Germinal center (tissue), 1 donor: ENCODE measurements at regions not wholly inside any gene's neighbourhood (a gene's known extent, or its start where the extent isn't known, plus 50 kb on each side); places are given as distances from the start of the nearest gene placed in this dataset.

Source experiments
- DNase-seq: peaks from one replicate; pipeline ENCODE4 v3.0.0; 2012; ENCODE audit warnings: mixed read lengths, low spot score

DNA sequence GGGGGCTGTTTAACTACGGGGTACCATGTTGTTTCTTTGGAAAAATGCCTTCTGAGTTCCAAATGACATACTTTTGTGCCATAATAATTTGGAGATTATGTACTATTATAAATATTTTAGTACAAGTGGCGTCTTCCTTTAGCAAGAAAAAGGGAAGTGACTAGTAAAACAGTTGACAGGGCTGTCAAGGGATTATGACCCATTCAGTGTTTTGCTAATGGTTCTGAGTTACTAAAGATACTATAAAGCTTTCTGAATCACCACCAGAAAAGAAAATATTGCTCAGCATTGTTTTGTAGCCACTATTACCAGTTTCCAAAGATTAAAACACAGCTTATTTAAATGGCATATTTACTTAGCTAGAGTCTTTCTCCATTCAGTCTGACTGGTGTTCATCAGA lies 334.9 kb downstream of the SNAPC1 start:
- DNase-seq = no peak

DNA sequence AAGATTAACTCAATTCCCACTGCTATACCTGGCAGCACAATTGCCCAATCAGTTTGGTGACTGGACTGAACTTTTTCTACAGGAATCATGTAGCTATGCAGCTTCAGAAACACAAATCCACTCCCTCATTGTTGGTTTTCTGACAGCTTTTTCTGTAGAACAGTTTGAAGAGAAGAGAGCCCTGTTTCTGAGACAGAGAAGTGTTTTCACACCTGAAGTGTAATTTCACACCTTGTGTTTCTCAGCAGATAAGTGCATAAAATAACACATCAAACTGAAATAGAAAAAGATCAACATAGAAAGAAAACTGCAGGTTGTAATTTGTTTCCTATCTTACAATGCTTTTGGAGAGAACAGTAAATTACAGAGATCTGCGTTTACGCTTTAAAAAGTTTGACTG lies 335.6 kb downstream of the SNAPC1 start:
- DNase-seq = no peak

DNA sequence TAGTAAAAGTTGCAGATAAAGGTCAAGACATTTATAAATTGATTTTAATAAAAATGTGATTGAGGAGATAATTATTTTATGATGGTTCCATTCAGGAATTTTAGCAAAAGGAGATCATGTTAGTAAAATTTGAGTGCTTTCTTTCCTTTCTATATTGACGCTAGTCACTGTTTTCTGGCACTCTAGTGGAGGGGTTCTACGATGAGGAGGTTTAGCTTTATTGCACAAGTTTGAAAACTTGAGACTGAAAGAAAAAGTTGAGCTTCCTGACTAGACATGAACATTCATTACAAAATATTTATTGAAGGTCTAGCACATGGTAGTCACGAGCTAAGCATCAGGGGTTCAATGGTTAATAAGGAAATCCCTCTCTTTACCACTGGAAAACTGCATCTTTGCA lies 336.1 kb downstream of the SNAPC1 start:
- no peak for DNase-seq

DNA sequence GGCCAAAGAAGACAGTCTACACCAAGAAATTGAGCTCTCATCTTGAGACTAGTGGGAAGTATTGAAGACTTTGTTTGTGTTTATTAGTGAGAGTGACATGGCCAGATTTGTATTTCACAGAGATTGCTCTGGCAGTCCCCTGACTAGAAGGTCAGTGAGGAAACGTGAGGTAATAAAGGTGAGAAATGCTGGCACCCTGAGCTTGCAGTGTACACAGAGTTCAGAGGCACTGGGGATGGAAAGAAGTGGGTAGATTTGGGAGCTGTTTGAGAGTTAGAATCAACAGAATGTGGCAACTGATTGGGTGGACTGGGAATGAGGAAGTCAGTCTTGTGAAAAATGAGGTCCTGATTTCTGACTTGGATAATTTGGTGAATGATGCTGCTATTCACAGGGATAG lies 336.9 kb downstream of the SNAPC1 start:
- DNase-seq = no peak

DNA sequence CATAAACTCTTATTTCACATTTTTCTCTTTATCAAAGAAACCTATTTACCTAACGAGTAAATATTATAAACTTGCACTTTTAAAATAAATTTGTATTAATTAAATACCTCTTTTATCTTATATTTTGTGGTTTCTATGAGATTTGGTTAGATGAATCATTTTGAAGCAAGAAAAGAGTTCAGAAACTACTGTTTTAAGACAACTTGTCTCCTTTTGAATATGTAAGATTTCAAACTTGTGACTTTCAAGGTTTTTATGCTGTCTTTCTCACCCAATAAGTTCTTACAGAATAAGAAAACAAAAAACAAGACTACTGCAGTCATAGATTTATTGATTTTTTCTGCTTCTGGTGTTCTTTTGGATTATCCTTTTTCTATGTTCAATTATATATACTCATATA lies 339.0 kb downstream of the SNAPC1 start:
- no peak for DNase-seq

DNA sequence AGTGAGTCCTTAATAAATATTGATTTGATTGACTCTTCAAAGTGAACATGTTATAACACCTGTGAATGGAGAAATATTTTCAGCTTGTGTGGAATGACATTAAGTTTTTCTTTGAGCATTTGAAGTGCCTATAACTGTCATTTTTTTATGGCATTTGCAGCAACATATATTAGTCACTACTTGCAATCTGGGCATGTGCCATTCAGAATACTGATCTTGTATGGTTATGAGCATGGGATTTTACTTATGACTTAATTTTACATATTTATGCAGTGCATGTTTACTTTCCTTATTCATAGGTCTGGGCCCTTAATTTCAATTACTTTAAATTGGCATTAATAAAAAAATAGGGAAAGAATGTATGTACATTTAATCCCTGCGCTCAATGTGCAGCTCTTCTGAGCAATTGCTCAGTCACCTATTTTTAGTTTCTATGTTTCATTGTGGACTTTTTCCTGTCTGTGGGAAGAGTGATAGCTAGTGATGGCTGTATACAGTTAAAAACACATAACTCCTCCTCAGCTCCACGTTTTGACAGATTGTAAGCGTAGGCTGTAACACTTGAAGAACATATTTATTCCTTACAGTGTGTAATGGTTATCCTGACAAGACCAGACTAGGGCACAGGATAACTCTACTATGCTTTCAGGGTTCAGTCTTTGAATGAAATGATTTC lies 339.6 kb downstream of the SNAPC1 start:
- DNase-seq = no peak

DNA sequence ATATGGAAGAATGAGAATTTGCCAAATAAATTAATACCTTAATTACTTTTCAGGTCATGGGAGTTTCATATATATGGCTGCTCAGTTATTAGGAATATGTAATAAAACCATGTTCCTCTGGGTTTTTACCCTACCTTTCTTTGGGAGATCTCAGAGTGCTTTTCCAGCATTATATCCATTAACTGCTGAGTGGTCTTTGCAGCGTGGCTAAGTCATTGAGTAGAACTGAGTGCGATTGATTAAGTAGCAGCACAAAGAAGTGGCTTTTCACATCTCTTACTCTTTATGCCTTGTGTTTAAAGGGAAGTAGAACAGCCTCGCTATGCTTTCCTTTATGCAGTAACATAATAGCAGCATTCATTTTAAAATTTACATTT lies 340.1 kb downstream of the SNAPC1 start:
- DNase-seq = no peak

DNA sequence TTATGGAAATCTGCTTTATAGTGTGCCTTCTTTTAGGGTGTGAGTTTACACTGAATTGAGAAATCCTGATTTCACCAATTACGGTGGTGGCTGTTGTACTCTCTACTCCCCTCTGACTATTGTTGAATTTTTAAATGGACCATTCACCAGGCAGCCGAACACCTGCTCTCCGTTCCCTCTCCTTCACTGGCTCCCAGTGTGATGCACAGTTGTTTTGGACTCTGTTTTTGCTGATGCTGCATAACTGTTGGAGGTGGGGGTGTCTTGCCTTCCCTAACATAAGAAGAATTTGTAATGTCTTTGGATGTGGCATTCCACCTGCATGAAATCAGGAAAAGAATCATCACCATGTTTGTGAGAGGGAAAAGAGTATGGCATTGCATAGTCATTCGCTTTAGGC lies 341.2 kb downstream of the SNAPC1 start:
- no peak for DNase-seq

DNA sequence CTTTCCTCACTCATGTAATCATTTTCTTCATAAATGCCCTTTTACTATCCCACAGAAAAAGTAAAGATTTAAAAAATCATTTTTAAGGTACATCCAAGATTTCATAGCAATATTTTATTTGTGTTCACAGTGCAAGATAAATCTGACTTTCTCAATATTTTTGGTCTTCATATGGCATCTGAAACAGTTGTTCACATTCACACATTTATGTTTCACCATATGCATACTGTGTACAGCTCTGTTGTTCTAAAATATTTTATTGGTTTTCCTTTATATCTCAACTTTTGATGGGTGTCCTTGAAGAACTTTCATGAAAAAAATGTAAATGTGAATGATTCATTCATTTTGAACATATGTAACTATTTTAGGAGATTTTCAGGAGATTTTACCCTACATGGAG lies 348.7 kb downstream of the SNAPC1 start:
- DNase-seq = no peak

DNA sequence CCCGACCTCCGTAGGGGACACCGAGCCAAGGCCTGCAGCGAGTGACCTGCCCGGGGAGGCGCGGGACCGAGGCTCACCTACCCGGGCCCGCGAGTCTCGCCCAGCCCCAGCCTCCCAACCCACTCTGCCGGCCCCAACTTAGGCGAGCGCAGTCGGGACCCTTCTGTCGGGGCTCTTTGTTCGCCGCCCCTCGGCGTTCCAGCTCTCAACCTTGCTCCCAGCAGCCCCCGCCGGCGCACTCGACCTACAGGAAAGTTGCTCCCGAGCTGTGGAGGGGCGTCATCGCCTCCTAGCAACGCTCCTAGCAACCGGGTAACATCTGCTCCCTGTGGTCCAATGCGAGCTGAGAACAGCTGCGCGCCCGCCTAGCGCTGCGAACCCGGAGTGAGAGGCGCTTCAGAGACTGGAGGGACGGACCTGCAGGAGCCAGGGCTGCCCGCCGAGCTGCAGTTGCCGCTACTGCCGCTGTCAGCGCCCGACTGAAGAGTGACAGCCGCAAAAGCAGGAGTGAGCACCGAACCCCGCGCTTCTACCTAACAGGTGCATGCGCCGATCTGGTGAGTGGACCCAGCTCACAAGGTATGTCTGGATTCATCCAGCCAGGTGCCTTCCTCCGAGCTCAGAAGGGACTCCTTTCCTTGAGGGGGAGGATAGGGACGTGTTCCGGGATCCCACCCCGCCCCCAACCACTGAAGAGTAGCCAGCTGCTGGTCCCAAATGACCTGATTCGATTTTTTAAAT lies 355.0 kb downstream of the SNAPC1 start:
- peak; percentile 83 for DNase-seq

DNA sequence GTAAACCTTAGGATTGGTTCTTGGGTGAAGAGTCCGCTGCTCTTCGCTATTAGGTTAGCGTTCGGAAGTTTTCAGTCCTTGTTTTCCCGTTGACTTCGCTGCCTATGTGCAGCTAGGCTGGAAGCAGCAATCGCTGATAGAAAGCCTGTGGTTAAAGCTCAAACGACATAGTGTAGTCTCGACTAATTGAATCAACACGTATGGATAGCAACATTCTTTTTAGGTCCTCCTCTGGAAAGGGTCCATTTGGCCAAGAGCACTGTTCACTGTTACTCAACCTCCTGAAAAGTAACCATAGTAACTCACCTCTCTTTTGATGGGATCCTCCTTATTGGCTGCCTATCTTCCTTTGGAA lies 355.5 kb downstream of the SNAPC1 start:
- no peak for DNase-seq

DNA sequence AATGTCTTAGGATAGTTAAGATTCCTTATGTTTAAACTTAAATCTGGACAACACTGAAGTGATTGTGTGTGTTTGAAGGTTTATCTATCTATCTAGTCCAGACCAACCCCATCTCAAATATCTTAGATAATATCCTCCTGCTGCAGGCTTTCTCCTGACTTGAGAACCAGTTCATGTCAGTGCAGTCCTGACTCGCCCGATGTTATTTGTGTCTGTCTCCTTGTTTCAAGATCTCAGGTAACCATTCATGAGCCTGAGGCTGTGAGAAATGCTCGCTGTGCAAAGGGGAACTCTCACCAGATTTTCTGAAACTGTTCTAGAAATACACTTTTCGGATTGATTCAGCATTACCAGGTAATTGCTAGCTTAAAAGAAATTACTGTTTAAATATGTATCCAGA lies 356.2 kb downstream of the SNAPC1 start:
- no peak for DNase-seq

DNA sequence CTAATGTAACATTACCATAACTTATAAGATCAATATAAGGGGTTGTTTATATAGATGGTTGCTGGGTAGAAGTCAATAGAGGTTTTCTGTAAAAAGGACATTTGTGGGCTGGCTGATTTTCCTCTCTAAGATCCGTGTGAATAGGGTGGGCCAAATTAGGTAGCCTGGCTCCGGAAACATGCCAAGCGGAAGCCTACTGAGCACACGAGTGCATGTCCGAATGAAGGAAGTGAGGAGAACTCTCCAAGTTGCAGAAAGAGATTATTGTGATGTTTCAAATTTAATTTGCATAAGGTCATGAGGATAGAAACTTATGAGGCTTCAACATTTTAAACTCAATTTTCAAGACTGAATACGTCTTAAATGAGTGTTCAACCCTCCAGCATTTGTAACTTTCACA lies 356.7 kb downstream of the SNAPC1 start:
- DNase-seq = no peak

DNA sequence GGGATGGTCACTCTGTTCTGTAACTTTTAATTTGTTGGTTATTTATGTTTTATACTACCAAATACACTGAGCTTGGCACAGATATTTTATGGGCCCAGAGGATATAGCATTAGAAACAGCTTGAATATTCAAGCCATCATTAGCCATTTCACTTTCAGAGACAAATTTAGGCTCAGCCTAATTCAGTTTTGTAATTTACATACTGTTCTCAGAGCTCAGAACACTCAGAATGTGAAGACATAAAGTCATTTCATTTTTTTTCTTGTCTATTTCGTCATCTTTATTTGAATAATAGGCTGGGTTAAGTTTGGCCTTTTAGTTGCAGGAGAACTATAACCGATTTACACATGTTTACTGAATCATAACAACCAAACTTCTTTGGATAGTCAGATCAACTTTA lies 361.7 kb downstream of the SNAPC1 start:
- peak; percentile 38 for DNase-seq

DNA sequence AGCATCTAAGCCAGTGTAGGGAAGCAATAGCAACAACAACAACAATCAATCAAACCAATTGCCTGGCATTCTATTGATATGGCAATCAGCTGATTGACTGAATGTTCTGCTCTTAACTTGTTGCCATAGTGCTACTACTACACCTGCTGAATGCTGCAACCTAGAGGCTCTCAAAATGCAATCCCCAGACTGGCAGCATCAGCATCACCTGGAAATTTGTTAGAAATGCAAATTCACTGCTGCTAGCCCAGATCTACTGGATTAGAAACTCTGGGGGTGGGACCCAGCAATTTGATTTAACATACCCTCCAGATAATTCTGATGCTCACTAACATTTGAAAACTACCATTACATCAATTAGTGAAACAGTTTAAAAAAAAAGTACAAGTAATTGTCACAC lies 363.6 kb downstream of the SNAPC1 start:
- no peak for DNase-seq

DNA sequence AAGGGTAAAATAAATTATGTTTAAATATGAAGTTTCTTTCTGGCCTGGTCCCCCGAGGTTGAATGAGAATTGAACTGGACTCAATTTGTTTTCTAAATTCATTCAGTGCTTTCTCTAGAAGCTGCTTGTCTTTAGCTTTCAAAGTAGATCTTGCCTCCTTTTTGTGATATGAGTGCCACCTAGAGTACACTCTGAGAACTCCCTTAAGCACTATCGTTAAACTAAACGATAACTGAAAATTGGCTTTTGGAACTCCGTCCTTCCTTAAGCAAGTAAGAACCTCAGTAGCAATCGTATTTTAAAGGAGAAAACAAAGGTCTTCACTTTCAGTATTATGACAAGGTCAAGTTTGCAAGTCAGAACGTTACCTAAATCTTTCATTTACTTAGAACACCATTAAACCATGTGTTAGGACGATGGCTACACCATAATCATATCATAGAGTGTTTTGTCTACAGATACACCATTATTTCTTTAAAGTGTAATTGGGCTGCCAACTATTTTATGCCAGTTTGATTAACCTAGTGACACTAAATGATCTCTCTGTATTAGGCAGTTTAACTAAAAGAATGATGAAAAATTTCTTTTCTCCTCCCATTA lies 364.8 kb downstream of the SNAPC1 start:
- peak; percentile 48 for DNase-seq

DNA sequence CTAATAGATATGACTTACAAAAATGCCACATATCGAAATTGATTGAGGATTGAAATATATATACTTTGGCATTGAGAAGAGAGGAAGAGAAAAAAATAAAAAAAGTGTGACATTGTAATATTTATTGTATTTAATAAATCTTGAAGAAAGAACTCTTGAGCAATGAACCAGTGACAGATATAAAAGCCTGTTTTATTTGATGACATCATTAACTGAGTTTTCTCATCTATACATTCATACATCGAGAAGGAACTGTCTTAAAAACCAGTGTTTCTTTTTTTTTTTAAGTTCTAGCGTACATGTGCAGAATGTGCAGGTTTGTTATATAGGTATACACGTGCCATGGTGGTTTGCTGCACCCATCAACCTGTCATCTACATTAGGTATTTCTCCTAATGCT lies 368.2 kb downstream of the SNAPC1 start:
- DNase-seq = no peak

DNA sequence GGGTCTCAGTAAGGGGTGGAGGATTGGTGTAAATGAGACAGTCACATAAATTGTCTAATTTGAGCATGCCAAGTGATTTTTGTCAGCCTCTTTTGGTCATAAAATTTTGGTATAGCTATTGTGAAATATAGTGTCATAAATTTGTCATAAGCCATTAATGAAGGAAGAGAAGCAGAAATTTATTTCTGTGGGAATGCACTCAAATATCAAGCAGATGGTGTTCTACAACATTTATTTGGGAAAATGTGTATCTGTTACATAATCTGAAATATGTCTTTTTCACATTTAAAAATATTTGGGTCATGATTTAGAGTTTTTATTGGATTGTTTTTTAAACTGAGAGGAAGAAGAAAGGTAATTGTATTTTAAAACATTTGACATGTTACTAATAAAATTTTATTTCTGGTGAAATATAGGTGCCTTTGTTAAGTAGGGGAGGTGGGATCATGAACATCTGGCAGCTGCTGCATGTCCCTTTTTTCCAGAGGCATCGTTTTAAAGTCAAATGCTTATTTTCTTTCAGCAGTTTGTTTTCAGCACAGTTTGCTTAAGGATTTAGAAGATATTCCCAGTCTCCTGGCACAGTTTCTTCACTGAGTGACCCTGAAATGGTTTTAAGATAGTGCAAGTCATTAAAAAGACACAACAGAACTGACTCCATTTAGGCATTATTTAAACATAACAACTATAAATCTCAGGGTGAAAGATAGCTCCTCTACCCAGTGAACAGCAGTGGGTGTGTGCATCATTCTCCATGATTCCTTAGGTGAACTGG lies 371.7 kb downstream of the SNAPC1 start:
- no peak for DNase-seq

DNA sequence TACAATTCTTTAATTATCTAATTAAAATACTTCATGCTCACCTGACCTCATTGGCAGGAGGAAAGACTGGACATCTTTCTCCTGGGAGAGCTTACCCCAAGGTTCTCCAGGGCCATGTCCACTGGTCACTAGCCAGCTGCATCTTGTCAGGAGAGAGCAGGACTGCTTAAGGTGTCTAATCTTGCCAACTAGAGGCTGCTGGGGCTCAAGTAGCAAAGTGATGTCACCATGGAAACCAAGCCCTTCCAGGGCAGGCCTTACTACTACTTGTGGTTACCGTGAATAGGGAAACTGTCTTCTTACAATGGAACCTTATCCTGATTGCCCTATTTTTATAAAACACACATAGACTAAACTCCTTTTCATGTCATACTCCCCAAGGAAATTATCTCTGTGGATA lies 376.4 kb downstream of the SNAPC1 start:
- DNase-seq = no peak

DNA sequence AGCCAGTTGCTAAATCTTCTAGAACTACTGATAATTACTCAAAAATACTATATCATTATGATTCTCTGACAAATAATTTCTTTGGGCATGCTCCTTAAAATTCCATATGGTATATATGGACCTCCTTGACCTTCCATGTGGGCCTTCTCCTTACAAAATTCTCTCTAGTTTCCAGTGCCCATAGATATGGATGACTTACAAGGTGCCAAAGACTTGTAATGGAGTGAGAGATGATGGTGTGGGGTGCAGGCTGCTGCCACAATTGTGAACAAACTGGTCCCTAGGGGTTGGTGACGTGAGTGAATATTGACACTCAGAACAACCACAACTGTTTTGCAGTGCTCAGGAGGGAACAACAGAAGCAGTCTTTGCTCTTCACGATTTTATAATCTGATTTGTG lies 378.9 kb downstream of the SNAPC1 start:
- DNase-seq = no peak

DNA sequence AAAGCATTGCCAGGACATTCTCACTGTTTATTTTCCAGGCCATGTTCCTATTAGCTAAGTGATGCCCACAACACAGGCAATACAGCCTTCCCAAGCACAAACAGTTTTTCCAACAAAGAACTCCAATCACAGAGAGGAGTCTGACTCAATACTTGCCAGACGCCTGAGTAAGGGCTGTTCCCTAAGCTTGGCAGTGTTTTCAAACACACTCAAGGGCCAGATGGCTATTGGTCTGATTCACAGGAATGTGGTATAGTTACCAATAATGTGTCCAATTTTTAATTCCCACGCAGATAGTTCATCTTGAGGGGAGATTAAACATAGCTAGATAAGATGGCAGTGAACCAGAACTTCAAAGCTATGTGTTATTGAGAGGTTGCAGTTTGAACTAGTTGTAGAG lies 381.0 kb downstream of the SNAPC1 start:
- DNase-seq = no peak

DNA sequence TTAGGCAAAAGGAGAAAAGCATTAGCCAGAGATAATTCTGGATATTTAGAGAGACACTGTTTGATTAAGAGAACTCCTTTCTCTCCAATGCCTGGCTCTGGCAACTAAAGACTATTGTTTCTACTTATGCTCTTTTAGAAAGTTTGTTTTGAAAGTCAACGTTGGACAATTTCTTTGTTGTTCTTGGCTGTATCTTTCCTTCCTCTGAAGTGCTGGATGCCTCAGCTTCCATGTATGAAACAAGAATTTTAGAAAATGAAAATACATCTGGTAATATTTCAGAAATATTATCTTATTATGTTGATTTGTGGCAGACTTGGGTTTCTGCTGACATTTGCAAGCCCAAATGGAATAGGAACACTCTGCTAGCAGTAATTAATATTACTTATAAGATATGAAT lies 382.6 kb downstream of the SNAPC1 start:
- DNase-seq = no peak

DNA sequence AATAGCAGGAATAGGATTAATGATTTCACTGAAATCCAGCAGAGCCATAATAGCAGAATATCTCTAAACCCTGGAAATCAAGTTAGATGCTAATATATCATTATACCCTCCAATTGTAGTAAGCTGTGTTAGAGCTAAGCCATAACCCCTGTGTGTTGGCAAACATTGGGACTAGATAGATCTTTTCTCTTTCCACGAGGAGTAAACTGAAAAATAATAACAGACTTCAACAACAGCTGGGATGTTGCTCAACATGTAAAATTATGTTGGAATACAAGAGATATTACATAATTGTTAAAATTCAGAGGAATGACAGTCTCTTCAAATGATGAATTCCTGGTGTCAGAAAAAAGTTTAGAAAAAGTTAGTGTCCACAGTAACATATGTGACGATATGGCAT lies 383.8 kb downstream of the SNAPC1 start:
- DNase-seq = no peak
